VCaP (cell line): ENCODE measurements at regions not wholly inside any gene's neighbourhood (a gene's known extent, or its start where the extent isn't known, plus 50 kb on each side); places are given as distances from the start of the nearest gene placed in this dataset.
"Not testable (repeated sequence)": the region's sequence is repeated elsewhere in the genome, so short reads cannot be mapped to it uniquely, and the experiment has no call there.

Experiments used
- H3K27ac ChIP-seq: fragments of 450-650 bp; 2 replicates; pipeline ENCODE4 v1.5.1; 2017
- TF ChIP-seq, protein P1 (sequence below): fragments of 450-650 bp; conservative IDR thresholded peaks from 2 replicates; pipeline ENCODE4 v1.5.1; 2017; ENCODE audit warnings: mild to moderate bottlenecking, moderate library complexity

- no peak overlapping the region for H3K27ac ChIP-seq
- TF ChIP-seq, protein P1, sequence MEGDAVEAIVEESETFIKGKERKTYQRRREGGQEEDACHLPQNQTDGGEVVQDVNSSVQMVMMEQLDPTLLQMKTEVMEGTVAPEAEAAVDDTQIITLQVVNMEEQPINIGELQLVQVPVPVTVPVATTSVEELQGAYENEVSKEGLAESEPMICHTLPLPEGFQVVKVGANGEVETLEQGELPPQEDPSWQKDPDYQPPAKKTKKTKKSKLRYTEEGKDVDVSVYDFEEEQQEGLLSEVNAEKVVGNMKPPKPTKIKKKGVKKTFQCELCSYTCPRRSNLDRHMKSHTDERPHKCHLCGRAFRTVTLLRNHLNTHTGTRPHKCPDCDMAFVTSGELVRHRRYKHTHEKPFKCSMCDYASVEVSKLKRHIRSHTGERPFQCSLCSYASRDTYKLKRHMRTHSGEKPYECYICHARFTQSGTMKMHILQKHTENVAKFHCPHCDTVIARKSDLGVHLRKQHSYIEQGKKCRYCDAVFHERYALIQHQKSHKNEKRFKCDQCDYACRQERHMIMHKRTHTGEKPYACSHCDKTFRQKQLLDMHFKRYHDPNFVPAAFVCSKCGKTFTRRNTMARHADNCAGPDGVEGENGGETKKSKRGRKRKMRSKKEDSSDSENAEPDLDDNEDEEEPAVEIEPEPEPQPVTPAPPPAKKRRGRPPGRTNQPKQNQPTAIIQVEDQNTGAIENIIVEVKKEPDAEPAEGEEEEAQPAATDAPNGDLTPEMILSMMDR = no peak
Observed at GRCh38 chr6:27140999-27141528, 106.4 kb upstream of the PRSS16 start.

GRCh38 chr6:27141529-27142015 is 105.9 kb upstream of the PRSS16 start:
- H3K27ac ChIP-seq = no peak overlapping the region
- TF ChIP-seq, protein P1 = no peak

- H3K27ac ChIP-seq = not testable (repeated sequence)
Observed at GRCh38 chr6:27143020-27143388, 104.5 kb upstream of the PRSS16 start.

- TF ChIP-seq, protein P1 = no peak
- H3K27ac ChIP-seq = no peak overlapping the region
Observed at GRCh38 chr6:27143474-27144026, 104.0 kb upstream of the PRSS16 start.

GRCh38 chr6:27144740-27145079 is 102.8 kb upstream of the PRSS16 start:
- peak overlapping the region; percentile 90 for H3K27ac ChIP-seq
- TF ChIP-seq, protein P1 = no peak

DNA sequence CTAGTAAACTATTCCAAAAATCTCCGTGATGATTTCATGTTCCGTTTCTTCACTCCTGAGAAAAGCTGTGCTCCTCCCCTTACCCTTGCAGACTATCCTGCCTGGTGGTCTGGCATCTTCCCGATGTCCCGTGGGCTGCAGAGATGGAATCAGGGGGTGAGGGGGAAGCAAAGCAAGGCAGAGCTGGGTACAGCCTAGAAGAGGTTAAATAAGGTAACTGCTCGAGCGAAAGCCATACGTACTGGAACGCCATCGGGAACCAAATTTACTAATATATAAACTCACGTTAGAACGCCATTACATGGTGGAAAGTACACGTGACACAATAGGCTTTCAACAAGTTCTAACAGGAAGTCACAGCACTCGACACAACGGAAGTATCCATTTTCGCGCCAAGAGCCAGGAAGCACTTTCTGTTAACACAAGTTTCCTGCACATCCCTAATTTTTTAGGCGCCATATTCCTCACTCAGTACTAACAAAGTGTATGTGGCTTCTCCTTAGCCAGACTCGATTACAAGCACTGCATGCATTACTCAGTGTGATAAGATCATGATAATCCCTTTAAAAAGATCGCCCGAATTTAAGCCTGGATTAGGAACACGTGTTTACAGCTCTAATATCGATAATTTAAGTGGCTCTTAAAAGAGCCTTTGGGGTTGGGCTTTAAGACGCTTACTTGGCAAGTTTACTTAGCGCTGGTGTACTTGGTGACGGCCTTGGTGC is 101.6 kb upstream of the PRSS16 start:
- TF ChIP-seq, protein P1 = no peak
- peak overlapping the region; percentile 90 for H3K27ac ChIP-seq

GRCh38 chr6:27146456-27146705 is 101.1 kb upstream of the PRSS16 start:
- H3K27ac ChIP-seq = peak overlapping the region; percentile 90

- peak overlapping the region; percentile 90 for H3K27ac ChIP-seq
- TF ChIP-seq, protein P1 = no peak
Observed at GRCh38 chr6:27146706-27147505, 100.6 kb upstream of the PRSS16 start.
